ENCODE measurements at regions not wholly inside any gene's neighbourhood (a gene's known extent, or its start where the extent isn't known, plus 50 kb on each side); places are given as distances from the start of the nearest gene placed in this dataset.

DNA sequence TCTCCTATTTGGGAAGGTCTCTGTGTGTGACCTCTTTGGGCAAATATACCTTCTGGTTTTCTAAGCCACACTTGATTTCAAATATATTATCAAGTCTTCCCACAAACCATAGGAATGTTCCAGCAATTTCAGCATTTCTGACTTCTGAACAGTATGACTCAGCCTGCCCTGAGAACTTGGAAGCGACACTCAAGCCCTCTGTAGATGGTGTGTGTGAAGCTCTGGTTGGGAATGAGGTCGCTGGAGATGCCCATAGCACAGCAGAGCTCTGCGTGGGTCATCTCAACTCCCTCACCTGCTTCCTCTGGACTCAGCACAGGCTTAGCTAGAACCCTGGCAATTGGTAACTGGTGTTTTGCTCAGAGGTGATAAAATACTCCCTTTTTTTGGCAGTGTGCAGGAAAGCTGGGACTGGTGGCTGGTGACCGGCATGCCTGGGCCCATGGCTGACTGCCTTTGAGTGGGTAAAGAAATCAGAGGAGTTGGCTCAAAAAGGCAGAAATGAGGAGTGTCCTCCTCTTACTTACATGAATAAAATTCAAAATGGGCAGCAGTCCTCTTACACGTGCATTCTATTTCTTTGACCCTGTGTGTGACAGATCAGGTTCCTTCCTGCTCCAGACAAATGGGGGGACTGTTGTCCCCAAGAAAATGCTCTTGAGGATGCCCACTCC lies 87.5 kb upstream of the NRP1 start:
- DNase-seq (ENCODE audit: low read depth) = peak; percentile 58
- H3K4me3 ChIP-seq (ENCODE audit: low read length) = no peak overlapping the region
- TF ChIP-seq, protein P1, sequence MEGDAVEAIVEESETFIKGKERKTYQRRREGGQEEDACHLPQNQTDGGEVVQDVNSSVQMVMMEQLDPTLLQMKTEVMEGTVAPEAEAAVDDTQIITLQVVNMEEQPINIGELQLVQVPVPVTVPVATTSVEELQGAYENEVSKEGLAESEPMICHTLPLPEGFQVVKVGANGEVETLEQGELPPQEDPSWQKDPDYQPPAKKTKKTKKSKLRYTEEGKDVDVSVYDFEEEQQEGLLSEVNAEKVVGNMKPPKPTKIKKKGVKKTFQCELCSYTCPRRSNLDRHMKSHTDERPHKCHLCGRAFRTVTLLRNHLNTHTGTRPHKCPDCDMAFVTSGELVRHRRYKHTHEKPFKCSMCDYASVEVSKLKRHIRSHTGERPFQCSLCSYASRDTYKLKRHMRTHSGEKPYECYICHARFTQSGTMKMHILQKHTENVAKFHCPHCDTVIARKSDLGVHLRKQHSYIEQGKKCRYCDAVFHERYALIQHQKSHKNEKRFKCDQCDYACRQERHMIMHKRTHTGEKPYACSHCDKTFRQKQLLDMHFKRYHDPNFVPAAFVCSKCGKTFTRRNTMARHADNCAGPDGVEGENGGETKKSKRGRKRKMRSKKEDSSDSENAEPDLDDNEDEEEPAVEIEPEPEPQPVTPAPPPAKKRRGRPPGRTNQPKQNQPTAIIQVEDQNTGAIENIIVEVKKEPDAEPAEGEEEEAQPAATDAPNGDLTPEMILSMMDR (conservative IDR thresholded peaks at IDR 0.05; ENCODE audit: low read depth, low read length) = no peak

DNA sequence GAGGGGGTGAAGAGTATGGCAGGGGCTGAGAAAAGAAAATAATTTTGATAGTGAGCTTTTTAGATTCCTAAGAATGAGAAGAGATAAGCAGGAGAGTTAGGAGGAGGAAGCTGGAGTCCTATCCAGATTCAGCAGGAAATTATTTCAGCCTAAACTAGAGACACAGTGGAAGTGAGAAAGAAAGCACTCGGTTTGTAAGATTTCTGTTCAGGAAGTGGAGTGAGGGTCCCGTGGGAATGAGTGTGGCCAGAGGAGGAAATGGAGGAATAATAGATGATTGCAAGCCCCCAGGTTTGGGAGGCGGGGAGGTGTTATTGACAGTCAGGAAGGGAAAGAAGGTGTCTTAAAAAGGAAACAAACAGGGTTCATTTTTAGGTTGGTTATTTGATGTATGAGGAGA lies 84.8 kb upstream of the NRP1 start:
- TF ChIP-seq, protein P1 (conservative IDR thresholded peaks at IDR 0.05; ENCODE audit: low read depth, low read length) = no peak
- DNase-seq (ENCODE audit: low read depth) = no peak
- H3K4me3 ChIP-seq (ENCODE audit: low read length) = no peak overlapping the region

- TF ChIP-seq, protein P1 (conservative IDR thresholded peaks at IDR 0.05; ENCODE audit: low read depth, low read length) = no peak
- DNase-seq (ENCODE audit: low read depth) = no peak
- no peak overlapping the region for H3K4me3 ChIP-seq (ENCODE audit: low read length)
Measured at GRCh38 chr10:33418301-33418700, 83.8 kb upstream of the NRP1 start.

GRCh38 chr10:33416691-33417090 lies 82.2 kb upstream of the NRP1 start:
- no peak overlapping the region for H3K4me3 ChIP-seq (ENCODE audit: low read length)
- TF ChIP-seq, protein P1 (conservative IDR thresholded peaks at IDR 0.05; ENCODE audit: low read depth, low read length) = no peak
- no peak for DNase-seq (ENCODE audit: low read depth)

GRCh38 chr10:33416209-33416608 lies 81.7 kb upstream of the NRP1 start:
- TF ChIP-seq, protein P1 (conservative IDR thresholded peaks at IDR 0.05; ENCODE audit: low read depth, low read length) = no peak
- no peak overlapping the region for H3K4me3 ChIP-seq (ENCODE audit: low read length)
- no peak for DNase-seq (ENCODE audit: low read depth)

GRCh38 chr10:33414841-33415240 lies 80.4 kb upstream of the NRP1 start:
- DNase-seq (ENCODE audit: low read depth) = no peak
- H3K4me3 ChIP-seq (ENCODE audit: low read length) = no peak overlapping the region
- TF ChIP-seq, protein P1 (conservative IDR thresholded peaks at IDR 0.05; ENCODE audit: low read depth, low read length) = no peak

GRCh38 chr10:33412653-33413361 lies 78.3 kb upstream of the NRP1 start:
- peak; percentile 32 for DNase-seq (ENCODE audit: low read depth)
- no peak overlapping the region for H3K4me3 ChIP-seq (ENCODE audit: low read length)
- TF ChIP-seq, protein P1 (conservative IDR thresholded peaks at IDR 0.05; ENCODE audit: low read depth, low read length) = no peak
